ENCODE measurements at regions not wholly inside any gene's neighbourhood (a gene's known extent, or its start where the extent isn't known, plus 50 kb on each side); places are given as distances from the start of the nearest gene placed in this dataset.

DNA sequence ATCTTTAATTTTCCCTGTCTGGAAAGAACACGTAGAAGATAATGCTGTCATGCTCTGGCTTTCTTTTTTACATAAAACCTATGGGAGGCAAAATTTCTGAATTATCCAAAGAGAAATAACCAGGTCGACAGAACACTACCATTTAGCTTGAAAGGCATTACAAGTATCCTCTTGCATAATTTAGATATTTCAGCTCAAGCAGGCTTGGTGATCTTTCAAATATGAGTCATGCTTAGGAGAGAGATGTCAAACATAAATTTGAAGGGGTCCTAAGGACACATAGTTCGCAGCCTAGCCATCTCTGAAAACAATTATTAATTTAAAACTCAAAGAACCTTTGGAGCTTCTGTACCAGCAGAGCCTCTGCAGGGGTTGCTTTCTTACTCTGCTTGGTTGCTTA is 100.9 kb downstream of the FAS start:
- ChIA-PET POLR2A (no interaction called here), RAD21 (ENCODE audit: low non-redundant PET in 1 of 2, low total read pairs in 2 of 2, uncharacterized antibody in 2 of 2, unreplicated experiment in 2 of 2) (no interaction called here), CTCF (no interaction called here)
- Histone ChIP-seq H3K4me1 (ENCODE audit: control insufficient read depth in 1 of 2, insufficient read depth in 2 of 2, low read length in 2 of 2) (no peaks in the 10 kb centered on the region), H3K27ac (ENCODE audit: low read depth, low read length) (no peak overlapping the region), H3K9me3 (ENCODE audit: control insufficient read depth in 1 of 2, insufficient read depth in 1 of 2, low read depth in 1 of 2, low read length in 2 of 2) (no peaks in the 10 kb centered on the region), H4K20me1 (ENCODE audit: insufficient read depth) (no peaks in the 10 kb centered on the region), H3K27me3 (ENCODE audit: insufficient read depth, low read length) (no peaks in the 10 kb centered on the region), H3K9me2 (ENCODE audit: insufficient read depth) (no peaks in the 10 kb centered on the region), H3K79me2 (ENCODE audit: insufficient read depth, low read length) (no peaks in the 10 kb centered on the region), H3K9ac (ENCODE audit: low read length) (no peak overlapping the region), H2AFZ (ENCODE audit: low read depth, low read length, poor library complexity, severe bottlenecking) (no peak overlapping the region), H3K4me3 (replicated peaks in 1 of 2; ENCODE audit: low read depth in 1 of 2, low read length in 2 of 2) (no peak overlapping the region), H3K4me2 (ENCODE audit: low read length) (no peak overlapping the region), H3K36me3 (ENCODE audit: control insufficient read depth in 1 of 2, insufficient read depth in 2 of 2, low read length in 2 of 2) (no peaks in the 10 kb centered on the region)
- TF ChIP-seq POLR2AphosphoS5 (IDR thresholded peaks at IDR 0.05; ENCODE audit: low read depth, low read length) (no peak), TCF7L2 (IDR thresholded peaks at IDR 0.05; ENCODE audit: borderline replicate concordance, extremely low read depth, insufficient read depth, insufficient read length) (no peak), ZFX (IDR thresholded peaks at IDR 0.05) (no peak)
- TF ChIP-seq, protein P1, sequence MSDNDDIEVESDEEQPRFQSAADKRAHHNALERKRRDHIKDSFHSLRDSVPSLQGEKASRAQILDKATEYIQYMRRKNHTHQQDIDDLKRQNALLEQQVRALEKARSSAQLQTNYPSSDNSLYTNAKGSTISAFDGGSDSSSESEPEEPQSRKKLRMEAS (IDR thresholded peaks at IDR 0.05) = no peak
- ATAC-seq (no peak), DNase-seq (ENCODE audit: low read depth, low spot score) (no peak)
- intact Hi-C loops (cut with micrococcal nuclease) = no loop called here
- no TSS peak for BruUV-seq (replicated peaks)

DNA sequence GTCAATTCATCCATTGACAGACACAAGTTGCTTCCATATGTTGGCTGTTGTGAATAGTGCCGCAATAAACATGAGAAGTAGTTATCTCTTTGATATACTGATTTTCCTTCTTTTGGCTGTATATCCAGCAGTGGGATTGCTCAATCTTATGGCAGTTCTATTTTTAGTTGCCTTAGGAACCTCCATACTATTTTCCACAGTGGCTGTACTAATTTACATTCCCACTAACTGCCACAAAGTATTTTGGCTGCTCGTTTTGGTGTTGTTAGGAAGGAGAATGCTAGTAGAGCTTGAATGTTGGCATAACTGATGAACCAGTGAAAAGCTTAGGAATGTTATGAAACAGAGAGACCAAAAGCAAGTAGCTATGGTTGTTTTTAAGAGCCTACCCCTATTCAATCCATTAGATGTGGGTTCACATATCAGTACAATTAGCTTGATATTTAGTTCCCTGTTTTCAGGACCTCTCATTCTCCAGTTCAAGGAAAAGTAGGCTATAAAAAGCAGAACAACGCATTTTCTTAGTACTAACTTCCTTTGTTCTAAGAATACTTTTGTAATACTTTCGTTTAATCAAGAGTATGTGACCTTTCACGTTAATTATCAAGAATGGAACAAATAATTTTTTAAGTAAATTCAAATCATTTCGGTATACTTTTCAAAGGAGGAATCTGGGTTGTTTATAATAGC is 100.3 kb downstream of the FAS start:
- H3K4me2 ChIP-seq (ENCODE audit: low read length) = no peak overlapping the region
- no peaks in the 10 kb centered on the region for H3K27me3 ChIP-seq (ENCODE audit: insufficient read depth, low read length)
- H3K4me3 ChIP-seq (replicated peaks in 1 of 2; ENCODE audit: low read depth in 1 of 2, low read length in 2 of 2) = no peak overlapping the region
- no peak overlapping the region for H3K27ac ChIP-seq (ENCODE audit: low read depth, low read length)
- no peak overlapping the region for H2AFZ ChIP-seq (ENCODE audit: low read depth, low read length, poor library complexity, severe bottlenecking)
- no peaks in the 10 kb centered on the region for H3K9me3 ChIP-seq (ENCODE audit: control insufficient read depth in 1 of 2, insufficient read depth in 1 of 2, low read depth in 1 of 2, low read length in 2 of 2)
- no peaks in the 10 kb centered on the region for H3K4me1 ChIP-seq (ENCODE audit: control insufficient read depth in 1 of 2, insufficient read depth in 2 of 2, low read length in 2 of 2)
- POLR2A ChIA-PET = no interaction called here
- ATAC-seq = no peak
- no peaks in the 10 kb centered on the region for H3K79me2 ChIP-seq (ENCODE audit: insufficient read depth, low read length)
- H4K20me1 ChIP-seq (ENCODE audit: insufficient read depth) = no peaks in the 10 kb centered on the region
- CTCF ChIA-PET = no interaction called here
- H3K9me2 ChIP-seq (ENCODE audit: insufficient read depth) = no peaks in the 10 kb centered on the region
- RAD21 ChIA-PET (ENCODE audit: low non-redundant PET in 1 of 2, low total read pairs in 2 of 2, uncharacterized antibody in 2 of 2, unreplicated experiment in 2 of 2) = no interaction called here
- H3K9ac ChIP-seq (ENCODE audit: low read length) = no peak overlapping the region
- no TSS peak for BruUV-seq (replicated peaks)
- intact Hi-C loops (cut with micrococcal nuclease) = no loop called here
- DNase-seq (ENCODE audit: low read depth, low spot score) = no peak
- no peaks in the 10 kb centered on the region for H3K36me3 ChIP-seq (ENCODE audit: control insufficient read depth in 1 of 2, insufficient read depth in 2 of 2, low read length in 2 of 2)
- TF ChIP-seq CBX3 (IDR thresholded peaks at IDR 0.05; ENCODE audit: low read depth) (no peak), EZH2 (IDR thresholded peaks at IDR 0.05) (no peak), CEBPB (IDR thresholded peaks at IDR 0.05; ENCODE audit: low read depth) (no peak), EZH2phosphoT487 (IDR thresholded peaks at IDR 0.05; ENCODE audit: borderline replicate concordance) (no peak), JUND (IDR thresholded peaks at IDR 0.05) (no peak), YY1 (IDR thresholded peaks at IDR 0.05; ENCODE audit: extremely low read depth, insufficient replicate concordance, low read depth, low read length) (no peak), SP1 (IDR thresholded peaks at IDR 0.05; ENCODE audit: low read depth) (no peak), POLR2A (IDR thresholded peaks at IDR 0.05; ENCODE audit: borderline replicate concordance, extremely low read depth, insufficient read depth, insufficient read length) (no peak), EGR1 (IDR thresholded peaks at IDR 0.05; ENCODE audit: low read depth) (no peak), SIN3A (IDR thresholded peaks at IDR 0.05; ENCODE audit: low read depth) (no peak), TCF7L2 (IDR thresholded peaks at IDR 0.05; ENCODE audit: borderline replicate concordance, extremely low read depth, insufficient read depth, insufficient read length) (no peak), FOSL1 (IDR thresholded peaks at IDR 0.05; ENCODE audit: low read depth) (no peak)
- TF ChIP-seq, protein P1 (IDR thresholded peaks at IDR 0.05) = no peak
- TF ChIP-seq, protein P2, sequence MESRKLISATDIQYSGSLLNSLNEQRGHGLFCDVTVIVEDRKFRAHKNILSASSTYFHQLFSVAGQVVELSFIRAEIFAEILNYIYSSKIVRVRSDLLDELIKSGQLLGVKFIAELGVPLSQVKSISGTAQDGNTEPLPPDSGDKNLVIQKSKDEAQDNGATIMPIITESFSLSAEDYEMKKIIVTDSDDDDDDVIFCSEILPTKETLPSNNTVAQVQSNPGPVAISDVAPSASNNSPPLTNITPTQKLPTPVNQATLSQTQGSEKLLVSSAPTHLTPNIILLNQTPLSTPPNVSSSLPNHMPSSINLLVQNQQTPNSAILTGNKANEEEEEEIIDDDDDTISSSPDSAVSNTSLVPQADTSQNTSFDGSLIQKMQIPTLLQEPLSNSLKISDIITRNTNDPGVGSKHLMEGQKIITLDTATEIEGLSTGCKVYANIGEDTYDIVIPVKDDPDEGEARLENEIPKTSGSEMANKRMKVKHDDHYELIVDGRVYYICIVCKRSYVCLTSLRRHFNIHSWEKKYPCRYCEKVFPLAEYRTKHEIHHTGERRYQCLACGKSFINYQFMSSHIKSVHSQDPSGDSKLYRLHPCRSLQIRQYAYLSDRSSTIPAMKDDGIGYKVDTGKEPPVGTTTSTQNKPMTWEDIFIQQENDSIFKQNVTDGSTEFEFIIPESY (IDR thresholded peaks at IDR 0.05; ENCODE audit: extremely low read depth, insufficient replicate concordance, low read length) = no peak
